Right lobe of liver (tissue), 6 donors: ENCODE measurements at regions not wholly inside any gene's neighbourhood (a gene's known extent, or its start where the extent isn't known, plus 50 kb on each side); places are given as distances from the start of the nearest gene placed in this dataset.

Experiments
- ATAC-seq, 4 donors: fragments of 200-7000 bp; cut with Tn5 transposase; one replicate each; pipeline ENCODE4 v1.9.1; 2020; ENCODE audit warnings: mild to moderate bottlenecking in 4 of 4, moderate library complexity in 4 of 4
- DNase-seq, 3 donors: peaks; one replicate each; pipeline ENCODE4 v3.0.0-alpha.2; 2020
- H3K27ac ChIP-seq, 3 donors: fragments of 200-600 bp; one replicate each; pipeline ENCODE4 v1.8.0; 2022
- H3K27me3 ChIP-seq, 2 donors: fragments of 200-600 bp; one replicate each; pipeline ENCODE4 v1.8.0; 2022
- H3K36me3 ChIP-seq, 4 donors: fragments of 200-600 bp; sonication (generic) in 1 of 4; one replicate each; pipeline versions ENCODE4 v1.5.1 to v1.8.0; 2017 to 2022; ENCODE audit warnings: control low read depth in 1 of 4
- H3K4me1 ChIP-seq, 4 donors: fragments of 200-600 bp; sonication (generic) in 1 of 4; one replicate each; pipeline versions ENCODE4 v1.5.1 to v1.8.0; 2017 to 2022; ENCODE audit warnings: control low read depth in 1 of 4
- H3K4me3 ChIP-seq, 3 donors: fragments of 200-600 bp; one replicate each; pipeline ENCODE4 v1.8.0; 2022
- H3K9me3 ChIP-seq, 4 donors: fragments of 200-600 bp; sonication (generic) in 1 of 4; one replicate each; pipeline versions ENCODE4 v1.5.1 to v1.8.0; 2017 to 2022; ENCODE audit warnings: control low read depth in 1 of 4
- POLR2A ChIP-seq: fragments of 450-650 bp; IDR thresholded peaks from one replicate; pipeline ENCODE4 v1.6.1; 2017; ENCODE audit warnings: antibody characterized with exemption, mild to moderate bottlenecking
- WGBS: methylation state at CpG from one replicate; pipeline ENCODE4 v1.1.6; 2018; ENCODE audit warnings: low coverage, low lambda C conversion rate; ENCODE audit not compliant: insufficient coverage; ENCODE audit errors: missing lambda C conversion rate; 5-methylcytosine and 5-hydroxymethylcytosine counted together
- intact Hi-C, 2 donors: fragments of 100-400 bp; cut with DNase I; formaldehyde crosslinking; loops; one replicate each; pipeline versions ENCODE4 v1.11.2 to v1.14.1; 2022
- TF ChIP-seq, protein P1 (sequence below), 4 donors: fragments of 200-600 bp in 3 of 4; fragments of 450-650 bp in 1 of 4; IDR thresholded peaks; one replicate each; pipeline versions ENCODE4 v1.5.1 to v1.8.0; 2016 to 2022; ENCODE audit warnings: antibody characterized with exemption in 4 of 4, mild to moderate bottlenecking in 2 of 4
- donor health status: DM: no; HTN: yes; CAD: no.
- donor health status: DM: no; HTN: no; CAD: no.
- donor health status: DM: no; HTN: no; CAD: no.
- donor health status: DM: no; HTN: yes; CAD: no.
- donor health status: DM: no; HTN: yes; CAD: no.

DNA sequence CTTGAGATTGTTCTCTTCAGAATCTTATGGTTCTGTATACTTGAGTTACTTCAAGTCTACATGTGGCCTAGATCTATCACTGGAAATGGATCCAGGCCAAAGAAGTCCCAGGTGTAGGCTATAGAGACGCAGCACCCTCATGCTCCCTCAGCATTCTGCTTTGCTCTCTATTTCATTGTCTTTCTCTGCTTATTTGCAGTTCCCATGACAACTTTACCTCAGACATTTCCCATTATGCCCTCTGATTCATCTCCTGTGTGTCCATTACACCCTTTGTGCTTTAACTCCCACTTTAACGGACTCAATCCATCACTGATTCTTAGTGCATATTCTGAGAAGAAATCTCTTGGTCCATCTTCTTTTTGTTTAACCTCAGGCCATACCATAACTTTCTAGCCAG is 236.9 kb upstream of the NRIP1 start:
- Histone ChIP-seq H3K4me3 (no peak overlapping the region), H3K4me1 (no peaks in the 10 kb centered on the region), H3K9me3 (no peaks in the 10 kb centered on the region), H3K27me3 (no peaks in the 10 kb centered on the region), H3K36me3 (no peaks in the 10 kb centered on the region), H3K27ac (no peak overlapping the region)
- no peak for ATAC-seq
- intact Hi-C loops, result no loop called here
- WGBS, result 89% methylated on average over 2 of the region's 2 CpGs
- TF ChIP-seq POLR2A, result no peak
- TF ChIP-seq, protein P1, sequence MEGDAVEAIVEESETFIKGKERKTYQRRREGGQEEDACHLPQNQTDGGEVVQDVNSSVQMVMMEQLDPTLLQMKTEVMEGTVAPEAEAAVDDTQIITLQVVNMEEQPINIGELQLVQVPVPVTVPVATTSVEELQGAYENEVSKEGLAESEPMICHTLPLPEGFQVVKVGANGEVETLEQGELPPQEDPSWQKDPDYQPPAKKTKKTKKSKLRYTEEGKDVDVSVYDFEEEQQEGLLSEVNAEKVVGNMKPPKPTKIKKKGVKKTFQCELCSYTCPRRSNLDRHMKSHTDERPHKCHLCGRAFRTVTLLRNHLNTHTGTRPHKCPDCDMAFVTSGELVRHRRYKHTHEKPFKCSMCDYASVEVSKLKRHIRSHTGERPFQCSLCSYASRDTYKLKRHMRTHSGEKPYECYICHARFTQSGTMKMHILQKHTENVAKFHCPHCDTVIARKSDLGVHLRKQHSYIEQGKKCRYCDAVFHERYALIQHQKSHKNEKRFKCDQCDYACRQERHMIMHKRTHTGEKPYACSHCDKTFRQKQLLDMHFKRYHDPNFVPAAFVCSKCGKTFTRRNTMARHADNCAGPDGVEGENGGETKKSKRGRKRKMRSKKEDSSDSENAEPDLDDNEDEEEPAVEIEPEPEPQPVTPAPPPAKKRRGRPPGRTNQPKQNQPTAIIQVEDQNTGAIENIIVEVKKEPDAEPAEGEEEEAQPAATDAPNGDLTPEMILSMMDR (IDR thresholded peaks at IDR 0.05), result no peak
- DNase-seq, result no peak

DNA sequence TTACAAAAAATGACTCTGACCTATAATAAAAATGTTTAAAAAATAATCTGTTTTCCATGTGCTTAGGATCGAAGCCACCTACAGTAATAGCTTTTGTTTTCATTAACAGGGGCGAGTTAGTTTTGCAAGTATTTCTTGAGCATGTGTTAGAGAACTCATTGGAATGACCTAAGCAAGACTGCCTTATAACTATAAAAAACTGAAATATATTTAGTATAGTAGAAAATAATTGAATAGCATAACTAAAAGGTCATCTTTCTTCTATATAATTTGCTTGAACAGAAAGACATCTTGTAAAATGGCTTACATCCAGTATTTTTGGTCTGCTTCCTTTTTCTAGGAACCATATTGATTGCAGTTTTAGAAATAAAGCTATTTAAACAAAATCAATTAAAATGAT is 241.5 kb upstream of the NRIP1 start:
- no peaks in the 10 kb centered on the region for H3K36me3 ChIP-seq
- H3K27me3 ChIP-seq, result no peaks in the 10 kb centered on the region
- 100% methylated on average over 2 of the region's 2 CpGs for WGBS
- H3K27ac ChIP-seq, result no peak overlapping the region
- no peaks in the 10 kb centered on the region for H3K4me1 ChIP-seq
- TF ChIP-seq, protein P1 (IDR thresholded peaks at IDR 0.05), result no peak
- TF ChIP-seq POLR2A, result no peak
- no peaks in the 10 kb centered on the region for H3K9me3 ChIP-seq
- no peak overlapping the region for H3K4me3 ChIP-seq
- DNase-seq, result no peak
- intact Hi-C loops, result no loop called here
- no peak for ATAC-seq

DNA sequence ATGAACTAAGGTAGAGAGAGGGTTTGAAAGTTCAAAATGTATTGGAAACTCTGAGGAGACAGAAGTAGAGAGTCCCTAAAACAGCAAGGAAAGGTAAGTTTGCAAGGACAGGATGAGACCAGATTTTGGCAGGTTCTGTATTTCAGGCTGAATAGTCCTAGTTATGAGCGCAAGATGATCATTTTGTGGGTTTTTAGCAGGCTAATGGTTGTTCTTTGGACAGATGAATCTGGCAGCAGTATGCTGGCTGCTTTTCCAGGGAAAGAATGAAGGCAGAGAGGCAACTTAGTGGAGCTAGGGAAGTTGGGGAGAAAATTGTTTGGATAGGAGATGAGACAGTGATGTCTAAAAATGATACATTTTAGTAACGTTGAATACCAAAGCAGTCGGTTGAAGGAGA is 243.5 kb upstream of the NRIP1 start:
- Histone ChIP-seq H3K9me3 (no peaks in the 10 kb centered on the region), H3K36me3 (no peaks in the 10 kb centered on the region), H3K27me3 (no peaks in the 10 kb centered on the region), H3K4me3 (no peak overlapping the region), H3K4me1 (no peaks in the 10 kb centered on the region), H3K27ac (no peak overlapping the region)
- TF ChIP-seq, protein P1 (IDR thresholded peaks at IDR 0.05), result no peak
- no peak for TF ChIP-seq POLR2A
- intact Hi-C loops, result no loop called here
- WGBS, result 81% methylated on average over 3 of the region's 3 CpGs
- ATAC-seq (no peak), DNase-seq (no peak)

DNA sequence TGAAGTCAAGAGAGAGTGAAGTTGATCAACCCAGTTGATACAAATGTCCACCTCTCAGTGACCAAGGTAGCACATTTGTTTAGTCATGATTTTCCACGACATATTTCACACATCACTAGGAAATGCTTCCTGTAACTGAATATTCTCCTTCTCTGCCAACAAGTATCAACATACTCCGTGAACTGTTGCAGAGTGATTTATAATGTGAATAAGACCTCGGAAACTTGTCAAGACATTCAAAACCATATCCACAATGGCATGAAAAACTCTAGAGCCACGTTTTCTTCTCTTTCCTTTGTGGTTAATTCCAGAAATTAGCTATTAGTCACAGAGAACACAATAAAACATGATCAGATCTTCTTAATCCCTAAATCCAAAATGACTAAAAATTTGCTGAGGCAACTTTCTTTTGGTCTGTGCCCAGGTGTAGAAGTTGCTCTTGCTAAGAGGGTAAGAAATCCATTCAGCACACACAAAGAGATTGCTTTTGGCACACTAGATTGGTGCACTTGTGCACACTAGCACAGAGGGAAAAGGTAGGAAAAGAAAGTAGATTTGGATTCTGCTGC is 244.3 kb upstream of the NRIP1 start:
- Histone ChIP-seq H3K4me1 (no peaks in the 10 kb centered on the region), H3K27ac (no peak overlapping the region), H3K9me3 (no peaks in the 10 kb centered on the region), H3K4me3 (no peak overlapping the region), H3K27me3 (no peaks in the 10 kb centered on the region), H3K36me3 (no peaks in the 10 kb centered on the region)
- WGBS, result 58% methylated on average over 4 of the region's 4 CpGs
- DNase-seq (no peak), ATAC-seq (no peak)
- intact Hi-C loops, result no loop called here
- TF ChIP-seq, protein P1 (IDR thresholded peaks at IDR 0.05), result no peak
- TF ChIP-seq POLR2A, result no peak

DNA sequence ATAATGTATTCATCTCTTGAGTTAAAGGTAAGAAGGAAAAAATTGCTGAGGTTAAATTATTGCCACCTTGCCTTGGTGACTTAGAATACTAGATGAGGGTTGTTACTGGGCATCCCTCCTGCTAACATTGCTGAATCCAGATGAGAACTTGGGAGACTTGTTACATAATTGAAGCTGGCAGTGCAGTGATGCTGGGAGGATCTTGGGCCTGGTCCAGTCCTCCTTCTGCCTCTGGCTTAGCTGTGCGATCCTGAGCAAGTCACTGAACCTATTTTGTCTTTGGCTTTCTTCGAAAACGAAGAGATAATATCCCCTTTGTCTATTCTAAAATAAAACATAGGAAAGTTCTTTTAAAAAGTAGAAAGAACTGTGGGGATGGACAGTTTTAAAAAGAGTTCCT is 244.9 kb upstream of the NRIP1 start:
- Histone ChIP-seq H3K9me3 (no peaks in the 10 kb centered on the region), H3K27me3 (no peaks in the 10 kb centered on the region), H3K4me3 (no peak overlapping the region), H3K36me3 (no peaks in the 10 kb centered on the region), H3K4me1 (no peaks in the 10 kb centered on the region), H3K27ac (no peak overlapping the region)
- peak in 2 of 3 donors; percentile 68 to 78 for DNase-seq
- 28% methylated on average over 3 of the region's 3 CpGs for WGBS
- ATAC-seq, result peak; percentile 67 to 99 (median 84)
- intact Hi-C loops, result no loop called here
- TF ChIP-seq, protein P1 (IDR thresholded peaks at IDR 0.05), result no peak
- no peak for TF ChIP-seq POLR2A
